ENCODE measurements at regions not wholly inside any gene's neighbourhood (a gene's known extent, or its start where the extent isn't known, plus 50 kb on each side); places are given as distances from the start of the nearest gene placed in this dataset.

DNA sequence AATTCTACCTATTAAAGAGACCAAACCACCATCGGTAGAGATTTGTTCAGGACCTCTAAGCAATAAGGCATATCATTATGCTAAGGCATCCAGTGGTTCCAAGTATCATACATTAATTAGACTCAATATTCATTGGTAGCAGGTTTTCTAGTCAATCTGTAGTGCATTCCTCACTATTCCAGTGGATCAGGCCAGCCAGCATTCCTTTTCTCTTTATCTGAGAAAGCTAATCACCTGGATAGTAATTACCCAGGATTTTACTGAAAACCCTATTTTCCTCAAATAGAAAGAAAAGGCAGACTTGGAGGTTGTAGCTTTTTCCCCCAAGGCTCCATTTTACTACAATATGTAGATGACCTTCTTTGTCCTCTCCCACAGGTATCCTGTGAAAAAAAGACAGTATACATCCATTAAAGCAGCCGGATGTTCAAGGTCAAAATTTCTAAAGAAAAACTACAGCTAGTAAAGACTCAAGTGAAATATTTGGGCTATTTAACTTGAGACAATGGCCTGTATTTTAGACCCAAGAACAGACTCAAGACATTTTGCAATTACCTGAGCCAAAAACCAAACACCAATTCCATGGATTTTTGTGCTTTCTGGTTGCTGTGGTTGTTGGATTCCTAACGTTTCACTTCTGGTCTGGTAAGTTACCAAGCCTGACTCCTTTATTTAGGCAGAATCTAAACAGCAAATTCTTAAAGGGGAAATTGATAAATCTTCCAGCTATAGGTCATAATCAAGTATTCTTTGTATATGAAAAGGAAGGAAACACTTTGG, 149.1 kb upstream of the MOCS1 start:
- Histone ChIP-seq H3K9ac (ENCODE audit: low read depth in 1 of 2, low read length in 2 of 2) (no peak overlapping the region), H3K36me3 (ENCODE audit: control insufficient read depth in 4 of 4, insufficient read depth in 3 of 4, low read depth in 1 of 4, low read length in 3 of 4) (no peaks in the 10 kb centered on the region), H3K27me3 (ENCODE audit: control insufficient read depth in 4 of 4, insufficient read depth in 4 of 4, low read length in 3 of 4) (peaks cover 0 to 3% (median 0%) of the 10 kb centered on the region in 4 donors), H3K9me3 (ENCODE audit: control insufficient read depth in 4 of 4, low read length in 3 of 4) (no peaks in the 10 kb centered on the region), H3K4me3 (ENCODE audit: low read depth in 1 of 3, low read length in 3 of 3) (no peak overlapping the region), H3K4me1 (ENCODE audit: control insufficient read depth in 4 of 4, insufficient read depth in 4 of 4, low read length in 3 of 4) (no peaks in the 10 kb centered on the region), H3K27ac (ENCODE audit: low read depth in 1 of 2, low read length in 2 of 2) (no peak overlapping the region)
- no peak for DNase-seq (ENCODE audit: low spot score)
- 86% methylated on average over 3 of the region's 3 CpGs for WGBS
- TF ChIP-seq EGR1 (IDR thresholded peaks at IDR 0.05; ENCODE audit: low read depth in 2 of 2), result no peak
- no peak for TF ChIP-seq JUND (IDR thresholded peaks at IDR 0.05)
- TF ChIP-seq, protein P1, sequence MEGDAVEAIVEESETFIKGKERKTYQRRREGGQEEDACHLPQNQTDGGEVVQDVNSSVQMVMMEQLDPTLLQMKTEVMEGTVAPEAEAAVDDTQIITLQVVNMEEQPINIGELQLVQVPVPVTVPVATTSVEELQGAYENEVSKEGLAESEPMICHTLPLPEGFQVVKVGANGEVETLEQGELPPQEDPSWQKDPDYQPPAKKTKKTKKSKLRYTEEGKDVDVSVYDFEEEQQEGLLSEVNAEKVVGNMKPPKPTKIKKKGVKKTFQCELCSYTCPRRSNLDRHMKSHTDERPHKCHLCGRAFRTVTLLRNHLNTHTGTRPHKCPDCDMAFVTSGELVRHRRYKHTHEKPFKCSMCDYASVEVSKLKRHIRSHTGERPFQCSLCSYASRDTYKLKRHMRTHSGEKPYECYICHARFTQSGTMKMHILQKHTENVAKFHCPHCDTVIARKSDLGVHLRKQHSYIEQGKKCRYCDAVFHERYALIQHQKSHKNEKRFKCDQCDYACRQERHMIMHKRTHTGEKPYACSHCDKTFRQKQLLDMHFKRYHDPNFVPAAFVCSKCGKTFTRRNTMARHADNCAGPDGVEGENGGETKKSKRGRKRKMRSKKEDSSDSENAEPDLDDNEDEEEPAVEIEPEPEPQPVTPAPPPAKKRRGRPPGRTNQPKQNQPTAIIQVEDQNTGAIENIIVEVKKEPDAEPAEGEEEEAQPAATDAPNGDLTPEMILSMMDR (IDR thresholded peaks at IDR 0.05; ENCODE audit: low read depth, low read length, missing input control), result no peak
- no peak for TF ChIP-seq GABPA (IDR thresholded peaks at IDR 0.05 in 1 of 2, conservative IDR thresholded peaks at IDR 0.05 in 1 of 2)
- no peak for TF ChIP-seq NR2F2 (IDR thresholded peaks at IDR 0.05)

GRCh38 chr6:40082278-40083043, 148.2 kb upstream of the MOCS1 start:
- 68% methylated on average over 6 of the region's 6 CpGs for WGBS
- H3K4me3 ChIP-seq (ENCODE audit: low read depth in 1 of 3, low read length in 3 of 3), result no peak overlapping the region
- no peak for DNase-seq (ENCODE audit: low spot score)
- H3K27me3 ChIP-seq (ENCODE audit: control insufficient read depth in 4 of 4, insufficient read depth in 4 of 4, low read length in 3 of 4), result peaks cover 0 to 3% (median 0%) of the 10 kb centered on the region in 4 donors
- no peaks in the 10 kb centered on the region for H3K4me1 ChIP-seq (ENCODE audit: control insufficient read depth in 4 of 4, insufficient read depth in 4 of 4, low read length in 3 of 4)
- no peak for TF ChIP-seq FOXA2 (IDR thresholded peaks at IDR 0.05)
- no peak for TF ChIP-seq RAD21 (IDR thresholded peaks at IDR 0.05)
- no peak for TF ChIP-seq HNF4G (IDR thresholded peaks at IDR 0.05)
- TF ChIP-seq, protein P1 (IDR thresholded peaks at IDR 0.05; ENCODE audit: low read depth, low read length, missing input control), result no peak
- TF ChIP-seq, protein P2, sequence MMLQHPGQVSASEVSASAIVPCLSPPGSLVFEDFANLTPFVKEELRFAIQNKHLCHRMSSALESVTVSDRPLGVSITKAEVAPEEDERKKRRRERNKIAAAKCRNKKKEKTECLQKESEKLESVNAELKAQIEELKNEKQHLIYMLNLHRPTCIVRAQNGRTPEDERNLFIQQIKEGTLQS (IDR thresholded peaks at IDR 0.05), result no peak
- no peaks in the 10 kb centered on the region for H3K36me3 ChIP-seq (ENCODE audit: control insufficient read depth in 4 of 4, insufficient read depth in 3 of 4, low read depth in 1 of 4, low read length in 3 of 4)
- no peak overlapping the region for H3K27ac ChIP-seq (ENCODE audit: low read depth in 1 of 2, low read length in 2 of 2)
- H3K9me3 ChIP-seq (ENCODE audit: control insufficient read depth in 4 of 4, low read length in 3 of 4), result no peaks in the 10 kb centered on the region
- H3K9ac ChIP-seq (ENCODE audit: low read depth in 1 of 2, low read length in 2 of 2), result no peak overlapping the region

- WGBS, result 82% methylated on average over 2 of the region's 2 CpGs
- Histone ChIP-seq H3K36me3 (ENCODE audit: control insufficient read depth in 4 of 4, insufficient read depth in 3 of 4, low read depth in 1 of 4, low read length in 3 of 4) (no peaks in the 10 kb centered on the region), H3K4me1 (ENCODE audit: control insufficient read depth in 4 of 4, insufficient read depth in 4 of 4, low read length in 3 of 4) (no peaks in the 10 kb centered on the region), H3K9ac (ENCODE audit: low read depth in 1 of 2, low read length in 2 of 2) (no peak overlapping the region), H3K9me3 (ENCODE audit: control insufficient read depth in 4 of 4, low read length in 3 of 4) (no peaks in the 10 kb centered on the region), H3K4me3 (ENCODE audit: low read depth in 1 of 3, low read length in 3 of 3) (no peak overlapping the region), H3K27me3 (ENCODE audit: control insufficient read depth in 4 of 4, insufficient read depth in 4 of 4, low read length in 3 of 4) (peaks cover 0 to 3% (median 0%) of the 10 kb centered on the region in 4 donors), H3K27ac (ENCODE audit: low read depth in 1 of 2, low read length in 2 of 2) (no peak overlapping the region)
- no peak for DNase-seq (ENCODE audit: low spot score)
- no peak for TF ChIP-seq RAD21 (IDR thresholded peaks at IDR 0.05)
- TF ChIP-seq FOXA2 (IDR thresholded peaks at IDR 0.05), result no peak
- no peak for TF ChIP-seq NR2F2 (IDR thresholded peaks at IDR 0.05)
- TF ChIP-seq FOXA1 (IDR thresholded peaks at IDR 0.05), result no peak
- TF ChIP-seq GABPA (IDR thresholded peaks at IDR 0.05 in 1 of 2, conservative IDR thresholded peaks at IDR 0.05 in 1 of 2), result no peak
- TF ChIP-seq MAX (IDR thresholded peaks at IDR 0.05), result no peak
- no peak for TF ChIP-seq JUND (IDR thresholded peaks at IDR 0.05)
- TF ChIP-seq RXRA (IDR thresholded peaks at IDR 0.05), result no peak
- TF ChIP-seq EGR1 (IDR thresholded peaks at IDR 0.05; ENCODE audit: low read depth in 2 of 2), result no peak
- TF ChIP-seq YY1 (IDR thresholded peaks at IDR 0.05), result no peak
- no peak for TF ChIP-seq SP1 (IDR thresholded peaks at IDR 0.05)
- no peak for TF ChIP-seq TAF1 (conservative IDR thresholded peaks at IDR 0.05)
- TF ChIP-seq HNF4A (conservative IDR thresholded peaks at IDR 0.05), result no peak
- no peak for TF ChIP-seq REST (IDR thresholded peaks at IDR 0.05)
- TF ChIP-seq HNF4G (IDR thresholded peaks at IDR 0.05), result no peak
Observed at GRCh38 chr6:40077736-40078135, 143.5 kb upstream of the MOCS1 start.
